H1 (cell line): ENCODE measurements at regions not wholly inside any gene's neighbourhood (a gene's known extent, or its start where the extent isn't known, plus 50 kb on each side); places are given as distances from the start of the nearest gene placed in this dataset.
"Not testable (repeated sequence)": the region's sequence is repeated elsewhere in the genome, so short reads cannot be mapped to it uniquely, and the experiment has no call there.

Experiments used
- CTCF ChIP-seq, 3 experiments: IDR thresholded peaks; 1 replicate in 2 of 3; 2 replicates in 1 of 3; pipeline versions ENCODE4 v1.5.1 to v1.6.1; 2011; ENCODE audit warnings: low read length in 3 of 3, mild to moderate bottlenecking in 3 of 3, inconsistent platforms in 2 of 3, low read depth in 1 of 3, moderate library complexity in 1 of 3; ENCODE audit not compliant: insufficient read depth in 1 of 3; ENCODE audit errors: control extremely low read depth in 1 of 3
- EP300 ChIP-seq, 2 experiments: IDR thresholded peaks; 1 replicate in 1 of 2; 2 replicates in 1 of 2; pipeline ENCODE4 v1.6.1; 2011 to 2012; ENCODE audit warnings: low read depth in 2 of 2, low read length in 2 of 2, mild to moderate bottlenecking in 2 of 2, borderline replicate concordance in 1 of 2, inconsistent platforms in 1 of 2, moderate library complexity in 1 of 2
- EZH2 ChIP-seq: fragments of 200-600 bp; sonication (generic); IDR thresholded peaks from 2 replicates; pipeline ENCODE4 v1.7.1; 2012; ENCODE audit warnings: low read depth, mild to moderate bottlenecking, moderate library complexity, low read length, inconsistent platforms; ENCODE audit not compliant: severe bottlenecking
- HDAC6 ChIP-seq: IDR thresholded peaks from one replicate; pipeline ENCODE4 v1.7.1; 2012; ENCODE audit warnings: low read depth, mild to moderate bottlenecking, inconsistent platforms, low read length, moderate library complexity
- JUN ChIP-seq: IDR thresholded peaks from 2 replicates; pipeline ENCODE4 v1.6.1; 2011; ENCODE audit warnings: low read depth, mild to moderate bottlenecking, improper control_type of control experiment, low read length
- RAD21 ChIP-seq, 2 experiments: IDR thresholded peaks in 1 of 2; conservative IDR thresholded peaks in 1 of 2; 2 replicates each; pipeline ENCODE4 v1.6.1; 2011; ENCODE audit warnings: low read depth in 2 of 2, low read length in 2 of 2, improper control_type of control experiment in 1 of 2, inconsistent platforms in 1 of 2, mild to moderate bottlenecking in 1 of 2, moderate library complexity in 1 of 2
- TBP ChIP-seq: IDR thresholded peaks from 2 replicates; pipeline ENCODE4 v1.6.1; 2011; ENCODE audit warnings: low read depth, low read length, improper control_type of control experiment
- USF2 ChIP-seq: IDR thresholded peaks from 2 replicates; pipeline ENCODE4 v1.6.1; 2011; ENCODE audit warnings: low read length, improper control_type of control experiment

- TF ChIP-seq EP300 (IDR thresholded peaks at IDR 0.05; ENCODE audit: borderline replicate concordance in 1 of 2, low read depth in 2 of 2, low read length in 2 of 2); RAD21 (IDR thresholded peaks at IDR 0.05 in 1 of 2, conservative IDR thresholded peaks at IDR 0.05 in 1 of 2; ENCODE audit: low read depth in 2 of 2, low read length in 2 of 2); CTCF (IDR thresholded peaks at IDR 0.05; ENCODE audit: control extremely low read depth in 1 of 3, insufficient read depth in 1 of 3, low read depth in 1 of 3, low read length in 3 of 3); EZH2; JUN; TBP; HDAC6; USF2: not testable (repeated sequence)
Measured at GRCh38 chr16:21537598-21537997, 61.8 kb upstream of the METTL9 start.
